SK-N-MC (cell line): ENCODE measurements at regions not wholly inside any gene's neighbourhood (a gene's known extent, or its start where the extent isn't known, plus 50 kb on each side); places are given as distances from the start of the nearest gene placed in this dataset.

ENCODE experiments used
- DNase-seq: peaks from one replicate; pipeline ENCODE4 v3.0.0-alpha.2; 2011; ENCODE audit warnings: low read depth, low spot score
- H3K27ac ChIP-seq: fragments of 200-600 bp; sonication (generic); 2 replicates; pipeline ENCODE4 v1.5.1; 2016; ENCODE audit warnings: mixed run types
- H3K36me3 ChIP-seq: fragments of 200-600 bp; sonication (generic); 2 replicates; pipeline ENCODE4 v1.6.1; 2017; ENCODE audit warnings: antibody characterized with exemption, low read length, mixed read lengths; ENCODE audit not compliant: insufficient read depth
- H3K4me3 ChIP-seq: fragments of 200-600 bp; sonication (generic); 2 replicates; pipeline ENCODE4 v1.5.1; 2016
- H3K9ac ChIP-seq: fragments of 200-600 bp; sonication (generic); 2 replicates; pipeline ENCODE4 v1.8.0; 2017; ENCODE audit warnings: mixed run types, mixed read lengths; ENCODE audit not compliant: insufficient read length
- H3K9me3 ChIP-seq: fragments of 200-600 bp; sonication (generic); 2 replicates; pipeline ENCODE4 v1.6.1; 2017; ENCODE audit warnings: low read depth, mild to moderate bottlenecking, antibody characterized with exemption, low read length, moderate library complexity, mixed read lengths
- EZH2 ChIP-seq: fragments of 200-600 bp; sonication (generic); IDR thresholded peaks from one replicate; pipeline ENCODE4 v1.6.1; 2017; ENCODE audit warnings: antibody characterized with exemption
- FOXP2 ChIP-seq: optimal IDR thresholded peaks from 2 replicates; pipeline ENCODE3; 2011; ENCODE audit warnings: mild to moderate bottlenecking, moderate library complexity; ENCODE audit not compliant: insufficient read depth; ENCODE audit errors: extremely low read length, control extremely low read depth
- POLR2AphosphoS5 ChIP-seq: IDR thresholded peaks from 2 replicates; pipeline ENCODE4 v1.6.1; 2012; ENCODE audit warnings: mild to moderate bottlenecking, low read depth, low read length, borderline replicate concordance

DNA sequence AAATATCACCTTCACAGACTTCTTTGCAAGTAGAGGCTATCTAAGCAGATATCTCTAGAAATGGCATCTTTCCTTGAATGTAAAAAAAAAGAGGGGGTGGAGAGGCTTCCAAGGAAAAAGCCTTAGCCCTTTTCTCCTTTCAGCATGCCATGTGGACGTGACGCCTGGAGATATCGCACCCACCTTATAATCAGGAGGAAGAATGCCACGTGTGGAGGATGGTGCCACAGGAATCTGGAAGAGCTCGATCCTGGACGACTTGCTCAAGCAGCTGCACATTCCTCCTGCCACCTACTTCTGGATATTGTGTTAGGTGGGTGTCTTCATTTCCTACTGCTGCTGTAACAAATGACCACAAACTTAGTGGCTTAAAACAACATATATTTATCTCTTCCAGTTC, 203.6 kb downstream of the NUAK1 start:
- DNase-seq, result no peak
- no peaks in the 10 kb centered on the region for H3K36me3 ChIP-seq
- no peak overlapping the region for H3K4me3 ChIP-seq
- H3K9ac ChIP-seq, result no peak overlapping the region
- H3K9me3 ChIP-seq, result no peaks in the 10 kb centered on the region
- H3K27ac ChIP-seq, result no peak overlapping the region
- no peak for TF ChIP-seq FOXP2
- TF ChIP-seq POLR2AphosphoS5, result no peak
- no peak for TF ChIP-seq EZH2

DNA sequence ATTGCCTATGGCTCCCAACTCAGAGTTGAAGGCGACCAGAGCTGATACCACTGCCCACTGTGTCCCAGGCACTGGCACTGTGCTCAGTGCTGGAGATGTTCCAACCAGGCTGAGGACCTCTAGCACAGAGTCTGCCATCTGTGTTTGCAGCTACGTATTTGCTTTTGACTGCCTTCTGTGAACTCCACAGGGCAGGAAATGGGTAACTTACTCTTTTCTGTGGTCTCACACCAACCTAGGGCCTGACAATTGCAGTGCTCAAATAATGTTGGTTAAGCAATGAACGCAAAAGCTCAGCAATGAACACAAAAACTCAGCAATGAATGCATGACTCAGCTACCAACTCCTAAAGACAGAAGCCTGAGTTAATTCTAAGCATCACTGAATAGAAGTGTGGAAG, 202.8 kb downstream of the NUAK1 start:
- H3K36me3 ChIP-seq, result no peaks in the 10 kb centered on the region
- no peak for TF ChIP-seq POLR2AphosphoS5
- no peak for TF ChIP-seq FOXP2
- no peak for TF ChIP-seq EZH2
- no peak for DNase-seq
- no peaks in the 10 kb centered on the region for H3K9me3 ChIP-seq
- H3K4me3 ChIP-seq, result no peak overlapping the region
- H3K27ac ChIP-seq, result no peak overlapping the region
- H3K9ac ChIP-seq, result no peak overlapping the region

DNA sequence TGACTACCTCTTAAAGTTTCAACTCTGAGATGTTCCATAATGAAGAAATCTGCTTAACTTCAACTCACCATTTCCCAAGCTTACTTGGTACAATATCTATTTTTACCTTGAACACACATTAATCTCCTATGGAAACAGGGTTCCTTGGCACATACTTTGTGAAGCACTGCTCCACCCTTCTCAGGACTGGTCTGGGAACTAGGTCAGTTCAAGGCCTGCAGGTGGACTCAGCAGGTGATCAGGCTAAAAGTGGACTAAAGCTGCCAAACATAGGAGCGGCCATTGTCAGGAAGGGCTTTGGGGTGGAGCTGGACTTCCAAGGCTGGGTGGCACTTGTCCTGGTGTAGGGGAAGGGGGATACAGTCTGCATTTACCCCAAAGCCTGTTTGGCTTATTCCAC, 202.3 kb downstream of the NUAK1 start:
- no peak overlapping the region for H3K4me3 ChIP-seq
- no peak for DNase-seq
- H3K9ac ChIP-seq, result no peak overlapping the region
- no peak for TF ChIP-seq POLR2AphosphoS5
- TF ChIP-seq FOXP2, result no peak
- TF ChIP-seq EZH2, result no peak
- H3K9me3 ChIP-seq, result no peaks in the 10 kb centered on the region
- H3K36me3 ChIP-seq, result no peaks in the 10 kb centered on the region
- H3K27ac ChIP-seq, result no peak overlapping the region

DNA sequence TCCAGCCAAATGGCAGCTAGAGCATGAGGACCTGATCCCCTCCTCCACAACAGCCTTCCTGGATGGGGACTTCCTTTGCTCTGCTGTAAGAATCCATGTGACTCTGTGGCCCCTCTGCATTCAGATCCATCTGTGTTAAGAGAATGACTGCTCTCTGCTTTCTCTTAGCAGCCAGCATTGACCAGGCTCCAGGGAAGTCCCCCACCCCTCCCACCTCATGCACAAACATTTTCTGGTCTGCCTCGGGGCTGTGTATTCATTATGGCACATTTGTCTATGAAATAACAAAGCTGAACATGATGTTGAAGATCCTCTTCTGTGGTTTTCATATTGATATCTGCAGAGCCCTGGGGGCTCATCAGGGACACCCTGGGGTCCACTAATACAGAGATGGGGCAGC, 201.7 kb downstream of the NUAK1 start:
- H3K9ac ChIP-seq, result no peak overlapping the region
- H3K36me3 ChIP-seq, result no peaks in the 10 kb centered on the region
- H3K9me3 ChIP-seq, result no peaks in the 10 kb centered on the region
- no peak for DNase-seq
- H3K27ac ChIP-seq, result no peak overlapping the region
- H3K4me3 ChIP-seq, result no peak overlapping the region
- no peak for TF ChIP-seq POLR2AphosphoS5
- TF ChIP-seq FOXP2, result no peak
- no peak for TF ChIP-seq EZH2

DNA sequence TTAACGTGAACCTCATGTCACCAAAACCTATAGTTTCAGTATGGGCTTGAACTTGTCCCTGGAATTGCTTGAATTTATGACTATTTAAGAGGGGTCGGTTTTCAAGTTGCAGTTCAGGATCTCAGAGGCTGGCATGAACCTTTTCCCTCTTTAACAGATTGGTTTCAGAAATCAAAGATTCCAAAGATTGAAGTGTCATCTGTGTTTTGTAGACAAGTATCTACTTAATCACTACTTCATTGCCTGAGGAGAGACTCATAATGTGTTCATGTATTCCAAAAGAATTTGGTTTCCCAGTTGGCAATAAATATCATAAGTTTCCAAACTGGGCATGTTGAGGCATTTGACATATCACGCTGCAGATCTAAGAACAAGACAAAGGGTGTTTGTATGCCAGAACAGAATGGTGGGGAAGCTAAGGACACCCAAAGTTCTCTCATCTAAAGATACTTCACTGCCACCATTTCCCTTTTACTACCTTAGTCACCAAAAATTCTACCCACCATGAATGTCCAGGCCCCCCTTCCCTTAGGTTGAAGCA, 199.5 kb downstream of the NUAK1 start:
- H3K27ac ChIP-seq, result no peak overlapping the region
- no peak overlapping the region for H3K9ac ChIP-seq
- no peaks in the 10 kb centered on the region for H3K36me3 ChIP-seq
- TF ChIP-seq POLR2AphosphoS5 (no peak), EZH2 (no peak), FOXP2 (no peak)
- no peak overlapping the region for H3K4me3 ChIP-seq
- DNase-seq, result no peak
- no peaks in the 10 kb centered on the region for H3K9me3 ChIP-seq

DNA sequence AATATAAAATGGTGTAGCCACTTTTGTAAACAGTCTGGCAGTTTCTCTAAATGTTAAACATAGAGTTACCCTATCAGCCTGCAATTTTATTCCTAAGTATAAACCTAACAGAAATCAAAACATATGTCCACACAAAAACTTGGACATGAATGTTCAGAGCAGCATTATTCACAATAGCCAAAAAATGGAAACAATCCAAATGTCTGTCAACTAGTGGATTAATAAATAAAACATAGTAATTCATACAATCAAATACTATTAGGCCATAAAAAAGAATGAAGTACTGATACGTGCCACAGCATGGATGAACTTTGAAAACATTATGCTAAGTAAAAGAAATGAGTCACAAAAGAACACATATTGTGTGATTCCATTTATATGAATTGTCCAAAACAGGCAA, 196.5 kb downstream of the NUAK1 start:
- H3K9ac ChIP-seq, result no peak overlapping the region
- DNase-seq, result no peak
- H3K36me3 ChIP-seq, result no peaks in the 10 kb centered on the region
- no peaks in the 10 kb centered on the region for H3K9me3 ChIP-seq
- H3K27ac ChIP-seq, result no peak overlapping the region
- no peak for TF ChIP-seq POLR2AphosphoS5
- TF ChIP-seq EZH2, result no peak
- TF ChIP-seq FOXP2, result no peak
- no peak overlapping the region for H3K4me3 ChIP-seq

DNA sequence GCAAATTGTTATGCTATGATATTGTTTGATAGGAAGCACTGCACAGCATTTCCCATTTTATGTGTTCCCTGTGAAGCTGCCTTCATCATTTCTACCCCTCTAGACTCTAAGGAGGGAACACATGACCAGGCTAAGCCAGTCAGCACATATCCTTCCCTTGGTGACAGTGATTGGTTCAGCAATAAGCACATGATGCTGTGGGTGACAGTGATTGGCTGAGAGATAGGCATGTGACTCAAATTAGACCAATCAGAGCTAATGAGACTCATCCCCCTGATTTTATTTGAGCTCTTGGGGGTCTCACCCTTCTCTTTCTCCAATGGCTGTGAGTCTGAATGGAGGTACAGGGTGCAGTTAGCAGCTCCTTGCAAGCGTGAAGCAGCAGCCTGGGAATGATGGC, 195.2 kb downstream of the NUAK1 start:
- H3K36me3 ChIP-seq, result no peaks in the 10 kb centered on the region
- H3K27ac ChIP-seq, result no peak overlapping the region
- no peak for DNase-seq
- H3K9ac ChIP-seq, result no peak overlapping the region
- no peaks in the 10 kb centered on the region for H3K9me3 ChIP-seq
- no peak overlapping the region for H3K4me3 ChIP-seq
- TF ChIP-seq EZH2, result no peak
- TF ChIP-seq POLR2AphosphoS5, result no peak
- no peak for TF ChIP-seq FOXP2

DNA sequence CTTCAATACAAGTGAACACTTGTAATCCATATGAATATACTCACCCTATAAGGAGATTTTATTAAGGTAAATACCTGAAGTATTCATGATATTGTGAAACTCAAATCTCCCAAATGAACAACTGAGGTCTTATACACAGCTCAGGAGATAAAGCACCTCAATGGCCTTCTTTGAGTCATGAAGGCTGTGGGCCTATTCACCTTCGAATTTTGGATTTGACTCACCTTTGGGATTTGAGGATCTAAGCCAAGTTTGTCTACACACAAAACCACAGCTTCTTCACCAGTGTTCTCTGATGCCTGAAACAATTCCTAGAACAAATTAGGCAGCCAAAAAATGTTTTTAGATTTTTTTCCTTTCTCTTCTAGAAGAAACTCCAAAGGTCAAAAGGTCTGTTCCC, 194.1 kb downstream of the NUAK1 start:
- H3K4me3 ChIP-seq, result no peak overlapping the region
- no peaks in the 10 kb centered on the region for H3K36me3 ChIP-seq
- TF ChIP-seq POLR2AphosphoS5 (no peak), EZH2 (no peak), FOXP2 (no peak)
- no peaks in the 10 kb centered on the region for H3K9me3 ChIP-seq
- no peak overlapping the region for H3K27ac ChIP-seq
- DNase-seq, result no peak
- H3K9ac ChIP-seq, result no peak overlapping the region

DNA sequence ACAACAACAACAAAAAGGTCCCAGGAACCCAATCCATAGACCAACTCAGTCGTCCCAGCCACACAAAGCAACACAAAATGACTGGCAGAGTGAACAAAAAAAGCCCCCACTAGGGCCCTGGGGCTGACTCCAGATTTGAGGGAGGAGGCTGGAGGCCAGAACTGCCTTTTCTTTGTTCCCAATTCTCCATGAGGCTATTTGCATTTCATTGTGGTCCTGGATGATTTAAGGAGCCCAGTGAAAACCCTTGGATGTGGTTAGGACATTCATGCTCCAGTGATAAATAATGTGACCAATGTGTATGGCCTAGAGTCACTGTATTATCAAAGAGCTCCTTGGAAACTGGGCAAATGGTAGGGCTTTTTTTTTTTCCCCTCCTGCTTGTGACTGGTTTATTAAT, 192.9 kb downstream of the NUAK1 start:
- no peaks in the 10 kb centered on the region for H3K36me3 ChIP-seq
- DNase-seq, result no peak
- no peak overlapping the region for H3K27ac ChIP-seq
- no peak overlapping the region for H3K4me3 ChIP-seq
- TF ChIP-seq POLR2AphosphoS5, result no peak
- TF ChIP-seq FOXP2, result no peak
- TF ChIP-seq EZH2, result no peak
- no peak overlapping the region for H3K9ac ChIP-seq
- H3K9me3 ChIP-seq, result no peaks in the 10 kb centered on the region
